Thyroid gland (tissue), 4 donors: ENCODE measurements at regions not wholly inside any gene's neighbourhood (a gene's known extent, or its start where the extent isn't known, plus 50 kb on each side); places are given as distances from the start of the nearest gene placed in this dataset.

Source experiments
- POLR2A ChIP-seq, 2 donors: fragments of 450-650 bp; IDR thresholded peaks; one replicate each; pipeline ENCODE4 v1.6.1; 2017; ENCODE audit warnings: antibody characterized with exemption in 2 of 2, mild to moderate bottlenecking in 2 of 2, moderate library complexity in 1 of 2
- TF ChIP-seq, protein P1 (sequence below), 6 experiments: fragments of 200-600 bp in 3 of 6; fragments of 450-650 bp in 3 of 6; sonication (generic) in 3 of 6; IDR thresholded peaks; one replicate each; pipeline ENCODE4 v1.5.1; 2016 to 2019; ENCODE audit warnings: antibody characterized with exemption in 6 of 6, mild to moderate bottlenecking in 2 of 6, inconsistent platforms in 1 of 6, moderate library complexity in 1 of 6

DNA sequence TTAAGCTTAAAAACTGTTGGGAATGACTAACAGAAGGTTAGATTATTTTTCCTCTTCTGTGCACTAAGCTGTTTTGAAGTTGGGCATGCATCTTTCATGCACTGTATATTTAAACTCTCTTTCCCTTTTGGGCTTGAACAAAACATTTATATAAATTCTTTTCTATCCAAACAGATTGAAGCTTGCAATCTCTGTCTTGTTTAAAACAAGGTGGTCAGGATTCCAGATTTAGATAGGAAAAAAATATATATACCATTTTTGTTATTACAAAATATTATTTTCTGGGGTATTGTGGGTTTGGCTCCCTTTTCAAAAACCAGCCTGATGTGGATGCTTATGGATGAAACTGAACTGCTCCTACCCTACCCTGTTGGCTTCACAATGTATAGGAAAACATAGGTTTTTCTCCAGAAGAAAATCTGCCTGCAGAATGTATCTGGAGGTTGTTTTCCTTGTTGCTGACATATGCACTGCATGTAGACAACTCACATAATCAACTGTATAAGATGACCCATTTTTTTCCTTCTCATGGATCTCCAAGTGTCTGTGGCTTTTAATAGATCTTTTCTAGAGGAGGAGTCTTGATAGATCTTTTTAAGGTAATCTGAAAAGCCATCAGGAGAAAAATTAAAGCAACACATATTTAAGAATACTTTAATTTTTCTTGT, 146.3 kb downstream of the PRL start:
- TF ChIP-seq, protein P1, sequence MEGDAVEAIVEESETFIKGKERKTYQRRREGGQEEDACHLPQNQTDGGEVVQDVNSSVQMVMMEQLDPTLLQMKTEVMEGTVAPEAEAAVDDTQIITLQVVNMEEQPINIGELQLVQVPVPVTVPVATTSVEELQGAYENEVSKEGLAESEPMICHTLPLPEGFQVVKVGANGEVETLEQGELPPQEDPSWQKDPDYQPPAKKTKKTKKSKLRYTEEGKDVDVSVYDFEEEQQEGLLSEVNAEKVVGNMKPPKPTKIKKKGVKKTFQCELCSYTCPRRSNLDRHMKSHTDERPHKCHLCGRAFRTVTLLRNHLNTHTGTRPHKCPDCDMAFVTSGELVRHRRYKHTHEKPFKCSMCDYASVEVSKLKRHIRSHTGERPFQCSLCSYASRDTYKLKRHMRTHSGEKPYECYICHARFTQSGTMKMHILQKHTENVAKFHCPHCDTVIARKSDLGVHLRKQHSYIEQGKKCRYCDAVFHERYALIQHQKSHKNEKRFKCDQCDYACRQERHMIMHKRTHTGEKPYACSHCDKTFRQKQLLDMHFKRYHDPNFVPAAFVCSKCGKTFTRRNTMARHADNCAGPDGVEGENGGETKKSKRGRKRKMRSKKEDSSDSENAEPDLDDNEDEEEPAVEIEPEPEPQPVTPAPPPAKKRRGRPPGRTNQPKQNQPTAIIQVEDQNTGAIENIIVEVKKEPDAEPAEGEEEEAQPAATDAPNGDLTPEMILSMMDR (IDR thresholded peaks at IDR 0.05): no peak
- no peak for TF ChIP-seq POLR2A (IDR thresholded peaks at IDR 0.05)
